Naive thymus-derived CD8-positive, alpha-beta T cell (primary cell): ENCODE measurements at regions not wholly inside any gene's neighbourhood (a gene's known extent, or its start where the extent isn't known, plus 50 kb on each side); places are given as distances from the start of the nearest gene placed in this dataset.
"Not testable (repeated sequence)": the region's sequence is repeated elsewhere in the genome, so short reads cannot be mapped to it uniquely, and the experiment has no call there.

ENCODE experiments used
- ATAC-seq, 2 donors: fragments of 150-1000 bp; cut with Tn5 transposase in 1 of 2; sonication (Bioruptor Pico), chemical (Tn5 transposase) in 1 of 2; 1 replicate in 1 of 2; 2 replicates in 1 of 2; pipeline ENCODE4 v1.10.0; 2021; ENCODE audit warnings: mild to moderate bottlenecking in 2 of 2, moderate library complexity in 2 of 2
- POLR2A ChIA-PET: fragments of 350-600 bp; sonication (Branson Sonifier 250); formaldehyde crosslinking; loops from one replicate; lab custom pipeline; 2021; ENCODE audit warnings: antibody characterized with exemption; lab: Charles Lee
- DNase-seq, 10 donors: peaks; one replicate each; pipeline versions ENCODE4 v3.0.0 to v3.0.0-alpha.2; 2020 to 2022
- H3K27ac Mint-ChIP-seq, 10 donors: one replicate each; pipeline ENCODE4 v1.8.0; 2020 to 2022; ENCODE audit warnings: mild to moderate bottlenecking in 10 of 10, mixed read lengths in 10 of 10, moderate library complexity in 4 of 10, inconsistent platforms in 1 of 10
- H3K27me3 Mint-ChIP-seq, 5 donors: one replicate each; pipeline ENCODE4 v1.8.0; 2021 to 2022; ENCODE audit warnings: mixed read lengths in 5 of 5
- H3K36me3 Mint-ChIP-seq, 3 donors: one replicate each; pipeline ENCODE4 v1.8.0; 2020 to 2022; ENCODE audit warnings: mixed read lengths in 3 of 3, mild to moderate bottlenecking in 2 of 3, inconsistent platforms in 1 of 3
- H3K4me1 Mint-ChIP-seq, 4 donors: one replicate each; pipeline ENCODE4 v1.8.0; 2021 to 2022; ENCODE audit warnings: mixed read lengths in 4 of 4
- H3K4me3 Mint-ChIP-seq, 10 donors: one replicate each; pipeline ENCODE4 v1.8.0; 2020 to 2022; ENCODE audit warnings: mild to moderate bottlenecking in 10 of 10, mixed read lengths in 10 of 10, moderate library complexity in 6 of 10, inconsistent platforms in 1 of 10
- H3K9me3 Mint-ChIP-seq, 9 donors: one replicate each; pipeline ENCODE4 v1.8.0; 2020 to 2022; ENCODE audit warnings: mixed read lengths in 9 of 9, mild to moderate bottlenecking in 3 of 9, inconsistent platforms in 1 of 9, moderate library complexity in 1 of 9

GRCh38 chr21:10397495-10397915 is 123.9 kb upstream of the TPTE start:
- H3K36me3 Mint-ChIP-seq: not testable (repeated sequence)

GRCh38 chr21:10398692-10399489 is 122.5 kb upstream of the TPTE start:
- POLR2A ChIA-PET, H3K4me3 Mint-ChIP-seq, H3K4me1 Mint-ChIP-seq, ATAC-seq, H3K36me3 Mint-ChIP-seq, DNase-seq, H3K27me3 Mint-ChIP-seq, H3K27ac Mint-ChIP-seq: not testable (repeated sequence)
- peaks cover 0 to 11% (median 3%) of the 10 kb centered on the region in 9 donors for H3K9me3 Mint-ChIP-seq

More at GRCh38 chr21:10397495-10397915, 123.9 kb upstream of the TPTE start:
- H3K27ac Mint-ChIP-seq, H3K27me3 Mint-ChIP-seq, DNase-seq, H3K4me1 Mint-ChIP-seq, H3K4me3 Mint-ChIP-seq, ATAC-seq, POLR2A ChIA-PET: not testable (repeated sequence)
- peaks cover 0 to 11% (median 3%) of the 10 kb centered on the region in 9 donors for H3K9me3 Mint-ChIP-seq

- H3K4me3 Mint-ChIP-seq, H3K27me3 Mint-ChIP-seq, POLR2A ChIA-PET, H3K36me3 Mint-ChIP-seq, H3K4me1 Mint-ChIP-seq, DNase-seq, H3K27ac Mint-ChIP-seq, ATAC-seq: not testable (repeated sequence)
- H3K9me3 Mint-ChIP-seq: peaks cover 0 to 26% (median 15%) of the 10 kb centered on the region in 9 donors
Measured at GRCh38 chr21:10400622-10401361, 120.6 kb upstream of the TPTE start.

GRCh38 chr21:10402461-10402860 is 118.9 kb upstream of the TPTE start:
- H3K9me3 Mint-ChIP-seq: peaks cover 3 to 30% (median 17%) of the 10 kb centered on the region in 9 donors
- ATAC-seq, H3K27ac Mint-ChIP-seq, H3K4me3 Mint-ChIP-seq, H3K4me1 Mint-ChIP-seq, DNase-seq, H3K36me3 Mint-ChIP-seq, H3K27me3 Mint-ChIP-seq, POLR2A ChIA-PET: not testable (repeated sequence)

- POLR2A ChIA-PET: interaction anchor here (0.6 kb wide), 1 partner anchor 774 kb away, joined by 3 read pairs; no protein-coding TSS in a partner anchor
- H3K9me3 Mint-ChIP-seq: peaks cover 3 to 25% (median 12%) of the 10 kb centered on the region in 9 donors
- DNase-seq: not testable (repeated sequence)
Measured at GRCh38 chr21:10405331-10405730, 116.1 kb upstream of the TPTE start.

GRCh38 chr21:10409786-10410185 is 111.6 kb upstream of the TPTE start:
- H3K9me3 Mint-ChIP-seq: peaks cover 1 to 19% (median 8%) of the 10 kb centered on the region in 9 donors
- H3K27me3 Mint-ChIP-seq, POLR2A ChIA-PET, H3K36me3 Mint-ChIP-seq, H3K4me3 Mint-ChIP-seq, H3K4me1 Mint-ChIP-seq, DNase-seq, H3K27ac Mint-ChIP-seq, ATAC-seq: not testable (repeated sequence)

More at GRCh38 chr21:10405331-10405730, 116.1 kb upstream of the TPTE start:
- not testable (repeated sequence) for H3K36me3 Mint-ChIP-seq, H3K4me3 Mint-ChIP-seq, ATAC-seq, H3K4me1 Mint-ChIP-seq, H3K27ac Mint-ChIP-seq, H3K27me3 Mint-ChIP-seq

GRCh38 chr21:10410354-10410929 is 110.9 kb upstream of the TPTE start:
- DNase-seq, ATAC-seq, H3K4me3 Mint-ChIP-seq, H3K27me3 Mint-ChIP-seq, H3K27ac Mint-ChIP-seq, POLR2A ChIA-PET, H3K4me1 Mint-ChIP-seq, H3K36me3 Mint-ChIP-seq: not testable (repeated sequence)
- H3K9me3 Mint-ChIP-seq: peaks cover 1 to 13% (median 3%) of the 10 kb centered on the region in 9 donors

GRCh38 chr21:10411776-10412526 is 109.4 kb upstream of the TPTE start:
- H3K4me3 Mint-ChIP-seq, H3K27me3 Mint-ChIP-seq, H3K4me1 Mint-ChIP-seq, ATAC-seq, H3K9me3 Mint-ChIP-seq, H3K36me3 Mint-ChIP-seq, POLR2A ChIA-PET, H3K27ac Mint-ChIP-seq: not testable (repeated sequence)
- peak in 1 of 10 donors; percentile 52 for DNase-seq

GRCh38 chr21:10412928-10413246 is 108.5 kb upstream of the TPTE start:
- H3K36me3 Mint-ChIP-seq, H3K9me3 Mint-ChIP-seq, ATAC-seq, POLR2A ChIA-PET, H3K27me3 Mint-ChIP-seq, DNase-seq, H3K4me1 Mint-ChIP-seq, H3K27ac Mint-ChIP-seq, H3K4me3 Mint-ChIP-seq: not testable (repeated sequence)

GRCh38 chr21:10413247-10414120 is 107.9 kb upstream of the TPTE start:
- H3K4me3 Mint-ChIP-seq, H3K27me3 Mint-ChIP-seq, POLR2A ChIA-PET, H3K4me1 Mint-ChIP-seq, H3K9me3 Mint-ChIP-seq, H3K27ac Mint-ChIP-seq, H3K36me3 Mint-ChIP-seq, ATAC-seq: not testable (repeated sequence)
- peak in 1 of 10 donors; percentile 57 for DNase-seq

- H3K36me3 Mint-ChIP-seq, H3K27ac Mint-ChIP-seq, ATAC-seq, H3K27me3 Mint-ChIP-seq, POLR2A ChIA-PET, H3K4me3 Mint-ChIP-seq, H3K9me3 Mint-ChIP-seq, H3K4me1 Mint-ChIP-seq: not testable (repeated sequence)
- peak in 1 of 10 donors; percentile 54 for DNase-seq
Measured at GRCh38 chr21:10414121-10414924, 107.1 kb upstream of the TPTE start.
